Liver (tissue), 3 donors: ENCODE measurements at regions not wholly inside any gene's neighbourhood (a gene's known extent, or its start where the extent isn't known, plus 50 kb on each side); places are given as distances from the start of the nearest gene placed in this dataset.

Experiments
- EGR1 ChIP-seq, 2 donors: IDR thresholded peaks; 2 replicates each; pipeline ENCODE4 v1.6.1; 2016 to 2018; ENCODE audit warnings: antibody characterized with exemption in 2 of 2, low read depth in 2 of 2
- JUND ChIP-seq, 2 donors: IDR thresholded peaks; 2 replicates each; pipeline ENCODE4 v1.6.1; 2016; ENCODE audit warnings: antibody characterized with exemption in 2 of 2
- MAX ChIP-seq: IDR thresholded peaks from 2 replicates; pipeline ENCODE4 v1.6.1; 2016; ENCODE audit warnings: antibody characterized with exemption
- NR2F2 ChIP-seq: IDR thresholded peaks from 2 replicates; pipeline ENCODE4 v1.6.1; 2016; ENCODE audit warnings: antibody characterized with exemption
- RAD21 ChIP-seq, 2 donors: IDR thresholded peaks; 2 replicates each; pipeline ENCODE4 v1.6.1; 2016; ENCODE audit warnings: antibody characterized with exemption in 2 of 2, mild to moderate bottlenecking in 2 of 2
- RXRA ChIP-seq, 2 donors: IDR thresholded peaks; 2 replicates each; pipeline ENCODE4 v1.6.1; 2017 to 2018; ENCODE audit warnings: antibody characterized with exemption in 2 of 2, mild to moderate bottlenecking in 1 of 2
- SP1 ChIP-seq: IDR thresholded peaks from 2 replicates; pipeline ENCODE4 v1.6.1; 2018; ENCODE audit warnings: antibody characterized with exemption, mild to moderate bottlenecking
- TAF1 ChIP-seq: conservative IDR thresholded peaks from 2 replicates; pipeline ENCODE4 v1.6.1; 2016; ENCODE audit warnings: antibody characterized with exemption, mild to moderate bottlenecking
- TF ChIP-seq, protein P1 (sequence below): fragments of 150-350 bp; IDR thresholded peaks from 2 replicates; pipeline ENCODE4 v1.5.1; 2017; ENCODE audit warnings: improper control_type of control experiment, low read depth, low read length; ENCODE audit not compliant: missing input control
- donor health status: healthy.
- donor health status: healthy.

GRCh38 chr3:154872696-154873095 is 207.4 kb upstream of the MME start:
- TF ChIP-seq EGR1 (IDR thresholded peaks at IDR 0.05; ENCODE audit: low read depth in 2 of 2) (no peak), SP1 (no peak), RAD21 (IDR thresholded peaks at IDR 0.05) (no peak), RXRA (IDR thresholded peaks at IDR 0.05) (no peak), MAX (no peak), NR2F2 (no peak), JUND (IDR thresholded peaks at IDR 0.05) (no peak), TAF1 (no peak)
- TF ChIP-seq, protein P1, sequence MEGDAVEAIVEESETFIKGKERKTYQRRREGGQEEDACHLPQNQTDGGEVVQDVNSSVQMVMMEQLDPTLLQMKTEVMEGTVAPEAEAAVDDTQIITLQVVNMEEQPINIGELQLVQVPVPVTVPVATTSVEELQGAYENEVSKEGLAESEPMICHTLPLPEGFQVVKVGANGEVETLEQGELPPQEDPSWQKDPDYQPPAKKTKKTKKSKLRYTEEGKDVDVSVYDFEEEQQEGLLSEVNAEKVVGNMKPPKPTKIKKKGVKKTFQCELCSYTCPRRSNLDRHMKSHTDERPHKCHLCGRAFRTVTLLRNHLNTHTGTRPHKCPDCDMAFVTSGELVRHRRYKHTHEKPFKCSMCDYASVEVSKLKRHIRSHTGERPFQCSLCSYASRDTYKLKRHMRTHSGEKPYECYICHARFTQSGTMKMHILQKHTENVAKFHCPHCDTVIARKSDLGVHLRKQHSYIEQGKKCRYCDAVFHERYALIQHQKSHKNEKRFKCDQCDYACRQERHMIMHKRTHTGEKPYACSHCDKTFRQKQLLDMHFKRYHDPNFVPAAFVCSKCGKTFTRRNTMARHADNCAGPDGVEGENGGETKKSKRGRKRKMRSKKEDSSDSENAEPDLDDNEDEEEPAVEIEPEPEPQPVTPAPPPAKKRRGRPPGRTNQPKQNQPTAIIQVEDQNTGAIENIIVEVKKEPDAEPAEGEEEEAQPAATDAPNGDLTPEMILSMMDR, result no peak
